GM12873 (cell line): ENCODE measurements at regions not wholly inside any gene's neighbourhood (a gene's known extent, or its start where the extent isn't known, plus 50 kb on each side); places are given as distances from the start of the nearest gene placed in this dataset.

Experiments used
- TF ChIP-seq, protein P1 (sequence below): IDR thresholded peaks from 2 replicates; pipeline ENCODE4 v1.5.1; 2012; ENCODE audit warnings: low read depth, mild to moderate bottlenecking, moderate library complexity, low read length, control low read depth; ENCODE audit not compliant: insufficient read depth; ENCODE audit errors: missing control alignments

GRCh38 chr15:96270581-96271172 is 59.8 kb upstream of the NR2F2 start:
- TF ChIP-seq, protein P1, sequence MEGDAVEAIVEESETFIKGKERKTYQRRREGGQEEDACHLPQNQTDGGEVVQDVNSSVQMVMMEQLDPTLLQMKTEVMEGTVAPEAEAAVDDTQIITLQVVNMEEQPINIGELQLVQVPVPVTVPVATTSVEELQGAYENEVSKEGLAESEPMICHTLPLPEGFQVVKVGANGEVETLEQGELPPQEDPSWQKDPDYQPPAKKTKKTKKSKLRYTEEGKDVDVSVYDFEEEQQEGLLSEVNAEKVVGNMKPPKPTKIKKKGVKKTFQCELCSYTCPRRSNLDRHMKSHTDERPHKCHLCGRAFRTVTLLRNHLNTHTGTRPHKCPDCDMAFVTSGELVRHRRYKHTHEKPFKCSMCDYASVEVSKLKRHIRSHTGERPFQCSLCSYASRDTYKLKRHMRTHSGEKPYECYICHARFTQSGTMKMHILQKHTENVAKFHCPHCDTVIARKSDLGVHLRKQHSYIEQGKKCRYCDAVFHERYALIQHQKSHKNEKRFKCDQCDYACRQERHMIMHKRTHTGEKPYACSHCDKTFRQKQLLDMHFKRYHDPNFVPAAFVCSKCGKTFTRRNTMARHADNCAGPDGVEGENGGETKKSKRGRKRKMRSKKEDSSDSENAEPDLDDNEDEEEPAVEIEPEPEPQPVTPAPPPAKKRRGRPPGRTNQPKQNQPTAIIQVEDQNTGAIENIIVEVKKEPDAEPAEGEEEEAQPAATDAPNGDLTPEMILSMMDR = no peak

DNA sequence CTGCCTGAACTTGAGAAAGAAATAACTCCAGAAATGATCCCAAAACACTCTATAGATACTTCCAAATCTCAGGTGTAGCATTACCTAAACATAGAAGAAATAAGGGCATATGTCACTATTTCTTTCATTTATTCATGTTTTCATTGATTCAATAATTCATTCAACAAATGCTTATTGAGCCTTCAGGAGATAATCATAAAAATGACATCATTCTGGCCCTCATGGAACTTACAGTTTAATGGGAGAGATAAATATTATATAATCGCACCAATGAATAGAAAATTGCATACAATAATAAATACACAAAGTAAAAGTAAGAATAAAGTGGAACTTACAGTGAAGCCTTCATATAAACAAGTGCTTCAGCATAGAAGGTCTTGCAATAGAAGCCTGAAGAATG is 58.1 kb upstream of the NR2F2 start:
- TF ChIP-seq, protein P1 = no peak

GRCh38 chr15:96273317-96274086 is 57.0 kb upstream of the NR2F2 start:
- TF ChIP-seq, protein P1 = no peak

DNA sequence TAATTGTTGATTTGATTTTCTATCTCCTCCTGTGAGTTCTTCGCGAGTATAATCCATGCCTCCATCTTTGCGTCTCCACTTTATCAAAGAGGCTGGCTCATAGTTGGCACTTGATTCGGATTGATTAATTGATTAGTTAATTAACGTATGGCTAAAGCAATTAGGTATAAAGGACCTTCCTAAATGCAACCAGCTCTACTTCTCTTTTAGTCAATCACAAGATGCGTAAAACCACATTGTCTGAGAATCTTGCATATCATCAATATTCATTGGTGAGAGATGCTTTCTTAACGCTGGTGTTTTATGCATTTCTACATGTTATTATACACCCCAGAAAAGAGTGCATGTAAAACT is 56.4 kb upstream of the NR2F2 start:
- TF ChIP-seq, protein P1 = no peak

DNA sequence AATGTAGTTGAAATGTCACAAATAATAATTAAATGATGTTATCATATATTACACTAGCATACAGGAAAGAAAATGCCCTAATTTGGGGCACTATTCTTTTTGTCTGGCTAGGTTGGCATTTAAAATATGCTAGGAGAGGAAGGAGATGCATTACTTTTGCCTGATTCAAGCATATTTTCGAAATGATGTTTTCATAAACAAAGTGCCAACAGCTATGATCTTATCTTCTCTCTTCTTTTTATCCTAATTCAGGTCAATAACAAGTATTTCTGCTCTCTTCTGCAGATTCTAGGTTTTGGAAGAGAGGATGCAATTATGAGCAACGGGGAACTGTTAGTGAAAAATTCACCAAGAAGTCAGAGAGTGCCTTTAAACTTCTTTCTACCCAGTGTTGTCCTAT is 55.8 kb upstream of the NR2F2 start:
- TF ChIP-seq, protein P1 = no peak

- TF ChIP-seq, protein P1 = no peak
These were observed 53.9 kb upstream of the NR2F2 start for GRCh38 chr15:96276438-96277210.
